HG03095 (cell line): ENCODE measurements at regions not wholly inside any gene's neighbourhood (a gene's known extent, or its start where the extent isn't known, plus 50 kb on each side); places are given as distances from the start of the nearest gene placed in this dataset.

Source experiments
- ATAC-seq: cut with Tn5 transposase; IDR thresholded peaks from one replicate; pipeline ENCODE4 v1.9.1; 2021; ENCODE audit warnings: moderate library complexity; ENCODE audit not compliant: unreplicated experiment

DNA sequence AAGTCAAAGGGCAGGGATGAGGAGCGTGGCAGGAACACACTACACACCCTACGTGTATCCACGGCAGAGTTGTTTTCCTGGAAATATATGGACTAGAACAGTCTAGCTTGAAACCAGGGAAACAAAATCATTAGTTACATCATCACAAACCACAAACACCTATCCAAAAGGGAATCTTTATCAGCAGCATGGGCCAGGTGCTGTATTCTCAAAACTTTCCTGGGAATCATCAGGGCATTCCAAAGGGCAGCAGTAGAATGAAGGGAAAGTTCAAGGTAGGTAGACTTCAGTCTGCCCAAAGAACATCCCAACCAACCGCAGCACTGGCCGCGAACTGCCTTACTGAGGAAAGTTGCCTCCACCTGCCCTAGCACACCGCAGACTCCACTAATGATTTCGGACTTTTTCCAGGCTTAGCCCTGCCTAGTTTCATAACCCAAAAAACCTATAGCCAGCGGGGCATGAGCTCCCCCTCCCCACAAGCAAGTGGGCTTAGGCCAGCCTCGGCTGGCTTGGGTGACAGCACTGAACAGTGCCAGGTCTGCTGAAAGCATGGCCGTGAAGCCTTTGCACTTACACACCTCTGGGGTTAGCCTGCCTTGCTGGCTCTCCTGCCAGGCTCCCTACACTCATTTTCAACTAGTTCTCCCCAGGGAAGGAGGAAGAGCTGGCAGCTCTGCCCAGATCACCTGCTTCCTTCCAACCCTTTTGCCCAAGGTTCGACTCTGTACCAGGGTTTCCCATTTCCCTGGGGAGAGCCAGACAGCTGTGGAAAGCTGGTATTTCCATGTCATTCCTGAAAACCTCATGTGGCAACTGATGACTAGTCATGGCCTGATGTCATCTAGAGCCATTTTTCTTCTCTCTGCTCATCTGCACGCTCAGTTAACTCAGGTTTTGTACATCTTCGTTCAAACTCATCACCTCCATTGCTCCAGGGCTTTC is 77.3 kb upstream of the UBAC2 start:
- no peak for ATAC-seq

GRCh38 chr13:99124046-99124400 is 76.6 kb upstream of the UBAC2 start:
- no peak for ATAC-seq

GRCh38 chr13:99124794-99125316 is 75.8 kb upstream of the UBAC2 start:
- ATAC-seq: peak; percentile 76

GRCh38 chr13:99125326-99125915 is 75.2 kb upstream of the UBAC2 start:
- no peak for ATAC-seq

GRCh38 chr13:99126821-99127220 is 73.8 kb upstream of the UBAC2 start:
- no peak for ATAC-seq

GRCh38 chr13:99129050-99129449 is 71.6 kb upstream of the UBAC2 start:
- ATAC-seq: no peak

GRCh38 chr13:99129951-99130350 is 70.7 kb upstream of the UBAC2 start:
- ATAC-seq: no peak

- no peak for ATAC-seq
Observed at GRCh38 chr13:99131410-99131809, 69.2 kb upstream of the UBAC2 start.

- no peak for ATAC-seq
Observed at GRCh38 chr13:99132295-99132835, 68.3 kb upstream of the UBAC2 start.

- no peak for ATAC-seq
Observed at GRCh38 chr13:99133230-99133629, 67.4 kb upstream of the UBAC2 start.

GRCh38 chr13:99133848-99134247 is 66.8 kb upstream of the UBAC2 start:
- no peak for ATAC-seq

DNA sequence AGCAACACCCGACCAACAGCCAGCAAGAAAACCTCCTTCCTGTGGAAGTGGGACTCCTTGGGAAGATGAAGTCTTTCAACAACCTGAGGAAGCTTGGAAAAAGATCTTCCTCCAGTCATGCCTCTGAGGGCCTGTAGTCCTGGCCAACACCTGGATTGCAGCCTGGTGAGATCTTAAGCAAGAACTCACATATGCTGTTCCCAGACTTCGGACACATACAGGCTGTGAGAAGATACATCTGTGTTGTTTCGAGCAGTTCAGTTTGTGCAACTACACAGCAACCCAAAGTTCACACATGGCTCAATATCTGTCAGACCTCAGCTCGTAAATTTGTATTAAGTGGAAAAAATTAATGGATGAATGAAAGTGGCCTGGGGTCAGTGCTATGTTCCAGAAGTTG is 65.1 kb upstream of the UBAC2 start:
- no peak for ATAC-seq

GRCh38 chr13:99136427-99136954 is 64.2 kb upstream of the UBAC2 start:
- no peak for ATAC-seq

- ATAC-seq: no peak
Observed at GRCh38 chr13:99140831-99141230, 59.8 kb upstream of the UBAC2 start.

GRCh38 chr13:99143904-99144303 is 56.8 kb upstream of the UBAC2 start:
- no peak for ATAC-seq

- no peak for ATAC-seq
Observed at GRCh38 chr13:99144306-99144705, 56.3 kb upstream of the UBAC2 start.

DNA sequence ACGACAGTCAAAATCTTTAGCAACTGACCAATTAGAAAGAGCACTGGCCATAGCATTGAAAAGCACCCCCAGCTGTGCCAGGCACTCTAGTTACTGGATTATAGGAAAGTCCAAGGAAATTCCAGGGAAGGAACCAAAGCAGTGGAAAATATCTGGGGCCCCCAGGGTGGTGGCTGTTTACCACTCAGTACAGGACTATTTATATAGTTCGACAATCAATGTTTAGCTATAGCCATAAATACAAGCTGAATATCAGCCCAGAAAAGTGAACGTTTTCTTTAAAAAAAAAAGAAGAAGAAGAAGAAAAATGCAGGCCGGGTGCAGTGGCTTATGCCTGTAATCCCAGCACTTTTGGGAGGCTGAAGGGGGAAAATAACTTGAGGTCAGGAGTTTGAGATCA is 55.2 kb upstream of the UBAC2 start:
- no peak for ATAC-seq

DNA sequence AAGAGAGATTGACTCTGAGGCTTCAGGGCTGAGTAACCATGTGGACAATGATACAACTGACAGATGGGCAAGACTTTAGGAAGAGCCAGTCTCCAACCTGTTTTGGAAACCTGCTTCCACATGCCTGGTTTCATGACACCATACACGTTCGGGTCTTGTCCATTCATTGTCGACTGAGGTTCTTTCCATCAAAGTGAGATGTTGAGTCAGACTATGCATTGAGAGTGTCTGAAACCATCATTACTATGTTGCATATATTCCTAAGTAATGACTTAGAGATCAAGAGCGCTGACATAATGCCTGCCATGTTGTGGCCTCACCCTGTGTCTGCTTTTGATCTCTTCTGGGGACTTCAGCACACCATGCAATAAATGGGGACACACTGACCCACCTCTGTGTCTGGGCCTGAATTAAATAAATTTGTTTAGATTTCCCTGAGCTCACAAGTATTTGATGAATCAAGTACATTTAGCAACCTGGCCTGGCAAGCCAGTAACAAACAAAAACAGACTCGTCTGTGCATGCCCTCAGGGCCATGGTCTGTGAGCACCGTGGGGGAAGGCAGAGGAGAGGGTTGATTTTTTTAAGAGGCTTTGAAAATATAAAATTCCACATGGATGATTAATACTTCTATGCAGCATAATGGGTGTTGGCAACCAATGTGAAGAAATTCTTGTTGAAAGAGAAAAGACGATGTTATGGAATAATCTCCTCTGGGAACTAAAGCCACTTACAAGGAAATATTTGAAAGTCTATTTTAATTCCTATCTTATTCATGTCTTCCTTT is 49.9 kb upstream of the UBAC2 start:
- no peak for ATAC-seq
